Natural killer cell (primary cell): ENCODE measurements at regions not wholly inside any gene's neighbourhood (a gene's known extent, or its start where the extent isn't known, plus 50 kb on each side); places are given as distances from the start of the nearest gene placed in this dataset.

Source experiments
- ATAC-seq, 3 donors: fragments of 150-1000 bp in 2 of 3; fragments of 200-7000 bp in 1 of 3; cut with Tn5 transposase; 1 replicate in 1 of 3; 2 replicates in 2 of 3; pipeline ENCODE4 v1.10.0; 2021; ENCODE audit warnings: mild to moderate bottlenecking in 2 of 3, moderate library complexity in 2 of 3
- DNase-seq, 2 donors: peaks; one replicate each; pipeline versions ENCODE4 v3.0.0 to v3.0.0-alpha.2; 2013 to 2021; ENCODE audit warnings: mixed read lengths in 1 of 2
- H3K27ac ChIP-seq: one replicate; pipeline ENCODE4 v1.5.1; 2013; ENCODE audit warnings: mild to moderate bottlenecking, low read length
- H3K27me3 ChIP-seq: one replicate; pipeline ENCODE4 v1.6.1; 2013; ENCODE audit warnings: low read length; ENCODE audit not compliant: control insufficient read depth, insufficient read depth
- H3K36me3 ChIP-seq: one replicate; pipeline ENCODE4 v1.6.1; 2013; ENCODE audit warnings: low read length; ENCODE audit not compliant: control insufficient read depth, insufficient read depth
- H3K4me1 ChIP-seq: one replicate; pipeline ENCODE4 v1.6.1; 2013; ENCODE audit warnings: low read length; ENCODE audit not compliant: control insufficient read depth, insufficient read depth
- H3K4me3 ChIP-seq: one replicate; pipeline ENCODE4 v1.5.1; 2013; ENCODE audit warnings: low read length
- H3K9me3 ChIP-seq: one replicate; pipeline ENCODE4 v1.6.1; 2013; ENCODE audit warnings: low read length; ENCODE audit not compliant: control insufficient read depth, insufficient read depth
- H3K27ac Mint-ChIP-seq, 2 donors: one replicate each; pipeline ENCODE4 v1.8.0; 2022; ENCODE audit warnings: mild to moderate bottlenecking in 2 of 2, mixed read lengths in 2 of 2, moderate library complexity in 1 of 2
- H3K27me3 Mint-ChIP-seq, 2 donors: one replicate each; pipeline ENCODE4 v1.8.0; 2022; ENCODE audit warnings: low read depth in 2 of 2, mixed read lengths in 2 of 2
- H3K36me3 Mint-ChIP-seq: one replicate; pipeline ENCODE4 v1.8.0; 2022; ENCODE audit warnings: mixed read lengths
- H3K4me1 Mint-ChIP-seq, 2 donors: one replicate each; pipeline ENCODE4 v1.8.0; 2022; ENCODE audit warnings: mixed read lengths in 2 of 2
- H3K4me3 Mint-ChIP-seq: one replicate; pipeline ENCODE4 v1.8.0; 2022; ENCODE audit warnings: mild to moderate bottlenecking, moderate library complexity, mixed read lengths
- H3K9me3 Mint-ChIP-seq, 2 donors: one replicate each; pipeline ENCODE4 v1.8.0; 2022; ENCODE audit warnings: mixed read lengths in 2 of 2
- WGBS: methylation state at CpG from one replicate; pipeline ENCODE4 v1.1.7; 2013; ENCODE audit warnings: missing lambda C conversion rate; ENCODE audit not compliant: insufficient coverage; 5-methylcytosine and 5-hydroxymethylcytosine counted together
- intact Hi-C: fragments of 100-400 bp; cut with micrococcal nuclease; formaldehyde crosslinking; loops from one replicate; pipeline ENCODE4 v1.14.2; 2022
- TF ChIP-seq, protein P1 (sequence below): fragments of 200-600 bp; IDR thresholded peaks from one replicate; pipeline ENCODE4 v1.8.0; 2022; ENCODE audit warnings: antibody characterized with exemption

DNA sequence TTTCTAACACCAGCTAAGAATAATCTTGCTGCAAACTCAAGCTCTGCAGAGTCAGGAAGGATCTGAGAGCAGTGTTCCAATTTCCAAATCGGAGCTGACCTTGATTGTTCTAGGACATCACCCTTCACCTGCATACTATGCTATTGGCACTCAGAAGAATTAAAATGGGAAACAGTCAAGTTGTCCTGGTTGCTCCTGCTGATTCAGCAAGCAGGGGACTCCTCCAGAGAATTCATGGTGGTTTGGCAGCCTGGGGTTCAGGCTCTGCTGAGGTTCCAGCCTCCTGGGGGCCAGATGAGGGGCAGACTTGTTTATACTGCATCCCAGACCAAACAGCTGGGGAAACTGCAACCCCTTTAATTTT, 213.7 kb upstream of the ADAMTS9 start:
- Mint-ChIP-seq H3K27me3 (no peaks in the 10 kb centered on the region), H3K27ac (no peak overlapping the region), H3K4me3 (no peak overlapping the region), H3K9me3 (peaks cover 11 to 12% of the 10 kb centered on the region in 2 donors), H3K4me1 (no peaks in the 10 kb centered on the region), H3K36me3 (no peaks in the 10 kb centered on the region)
- H3K27me3 ChIP-seq: no peaks in the 10 kb centered on the region
- no peak overlapping the region for H3K27ac ChIP-seq
- H3K36me3 ChIP-seq: no peaks in the 10 kb centered on the region
- TF ChIP-seq, protein P1, sequence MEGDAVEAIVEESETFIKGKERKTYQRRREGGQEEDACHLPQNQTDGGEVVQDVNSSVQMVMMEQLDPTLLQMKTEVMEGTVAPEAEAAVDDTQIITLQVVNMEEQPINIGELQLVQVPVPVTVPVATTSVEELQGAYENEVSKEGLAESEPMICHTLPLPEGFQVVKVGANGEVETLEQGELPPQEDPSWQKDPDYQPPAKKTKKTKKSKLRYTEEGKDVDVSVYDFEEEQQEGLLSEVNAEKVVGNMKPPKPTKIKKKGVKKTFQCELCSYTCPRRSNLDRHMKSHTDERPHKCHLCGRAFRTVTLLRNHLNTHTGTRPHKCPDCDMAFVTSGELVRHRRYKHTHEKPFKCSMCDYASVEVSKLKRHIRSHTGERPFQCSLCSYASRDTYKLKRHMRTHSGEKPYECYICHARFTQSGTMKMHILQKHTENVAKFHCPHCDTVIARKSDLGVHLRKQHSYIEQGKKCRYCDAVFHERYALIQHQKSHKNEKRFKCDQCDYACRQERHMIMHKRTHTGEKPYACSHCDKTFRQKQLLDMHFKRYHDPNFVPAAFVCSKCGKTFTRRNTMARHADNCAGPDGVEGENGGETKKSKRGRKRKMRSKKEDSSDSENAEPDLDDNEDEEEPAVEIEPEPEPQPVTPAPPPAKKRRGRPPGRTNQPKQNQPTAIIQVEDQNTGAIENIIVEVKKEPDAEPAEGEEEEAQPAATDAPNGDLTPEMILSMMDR: no peak
- no peak overlapping the region for H3K4me3 ChIP-seq
- ATAC-seq (no peak), DNase-seq (no peak)
- no peaks in the 10 kb centered on the region for H3K9me3 ChIP-seq
- no peaks in the 10 kb centered on the region for H3K4me1 ChIP-seq
- intact Hi-C loops: no loop called here
- WGBS: 90% methylated on average over 1 of the region's 1 CpG

DNA sequence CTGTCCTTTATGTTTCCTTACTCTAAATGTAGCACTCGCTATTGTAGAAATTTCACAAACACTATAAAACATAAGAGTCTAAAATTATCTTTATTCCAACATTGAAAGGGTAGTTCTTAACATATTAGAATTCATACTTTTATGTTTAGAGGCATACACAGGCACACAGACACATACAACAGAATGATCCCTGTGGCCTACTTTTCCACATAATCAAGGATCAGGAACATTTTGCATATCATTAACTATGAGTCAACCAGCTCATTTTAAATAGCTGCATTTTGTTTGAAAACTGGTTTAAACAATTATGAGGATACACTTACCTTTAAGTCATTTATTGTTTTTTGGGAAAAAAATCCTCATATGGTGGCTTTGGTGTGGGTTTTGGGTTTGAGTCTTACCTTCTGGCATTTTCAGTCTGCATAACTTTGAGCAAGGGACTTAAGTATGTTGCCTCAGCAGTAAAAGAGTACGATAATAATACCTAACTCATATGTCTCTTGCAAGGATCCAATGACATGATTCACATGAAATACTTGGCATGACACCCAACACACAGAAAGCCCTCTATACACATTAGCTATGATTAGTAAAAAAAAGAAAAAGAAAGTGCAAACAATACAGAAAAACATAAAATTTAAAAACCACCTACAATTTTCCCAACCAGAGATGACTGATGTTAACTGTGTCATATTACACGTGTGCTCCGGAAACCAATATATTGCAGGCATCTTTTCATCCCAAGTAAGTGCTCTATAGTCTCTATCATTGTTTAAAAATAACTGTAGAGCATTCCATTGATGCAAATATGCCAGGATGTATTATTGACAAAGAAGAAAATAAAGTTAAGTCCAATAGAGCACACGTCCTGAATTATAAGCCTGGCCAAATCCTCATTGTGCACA, 213.1 kb upstream of the ADAMTS9 start:
- ATAC-seq: no peak
- Mint-ChIP-seq H3K36me3 (no peaks in the 10 kb centered on the region), H3K27me3 (no peaks in the 10 kb centered on the region), H3K27ac (no peak overlapping the region), H3K4me1 (no peaks in the 10 kb centered on the region), H3K4me3 (no peak overlapping the region), H3K9me3 (peaks cover 11 to 12% of the 10 kb centered on the region in 2 donors)
- WGBS: 91% methylated on average over 4 of the region's 5 CpGs
- TF ChIP-seq, protein P1: no peak
- intact Hi-C loops: no loop called here
- Histone ChIP-seq H3K4me1 (no peaks in the 10 kb centered on the region), H3K27me3 (no peaks in the 10 kb centered on the region), H3K36me3 (no peaks in the 10 kb centered on the region), H3K9me3 (no peaks in the 10 kb centered on the region), H3K27ac (no peak overlapping the region), H3K4me3 (no peak overlapping the region)
- DNase-seq: no peak

DNA sequence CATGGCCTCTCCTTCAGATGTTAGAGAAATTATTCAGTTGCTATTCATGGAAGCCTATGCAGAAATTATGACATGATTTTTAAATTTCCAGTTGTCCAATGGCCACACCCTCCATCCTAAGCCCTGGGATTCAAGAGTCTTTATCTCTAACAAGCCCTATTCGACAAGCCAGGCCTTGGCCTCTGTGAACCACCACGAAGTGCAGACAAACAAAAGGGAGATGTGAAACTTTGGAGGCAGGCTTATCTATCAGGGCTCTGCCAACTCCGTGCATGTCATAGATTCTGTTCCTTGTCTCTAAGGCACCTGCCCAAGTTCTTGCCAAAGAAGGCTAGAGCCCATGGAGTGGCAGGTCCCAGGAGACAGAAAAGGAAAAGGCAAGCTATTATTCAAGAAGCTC, 212.4 kb upstream of the ADAMTS9 start:
- Histone ChIP-seq H3K36me3 (no peaks in the 10 kb centered on the region), H3K4me3 (no peak overlapping the region), H3K27me3 (no peaks in the 10 kb centered on the region), H3K4me1 (no peaks in the 10 kb centered on the region), H3K9me3 (no peaks in the 10 kb centered on the region), H3K27ac (no peak overlapping the region)
- Mint-ChIP-seq H3K4me1 (no peaks in the 10 kb centered on the region), H3K27ac (no peak overlapping the region), H3K4me3 (no peak overlapping the region), H3K36me3 (no peaks in the 10 kb centered on the region), H3K27me3 (no peaks in the 10 kb centered on the region), H3K9me3 (peaks cover 11 to 12% of the 10 kb centered on the region in 2 donors)
- TF ChIP-seq, protein P1: no peak
- no peak for DNase-seq
- intact Hi-C loops: no loop called here
- ATAC-seq: no peak
- WGBS: 82% methylated on average over 3 of the region's 3 CpGs

DNA sequence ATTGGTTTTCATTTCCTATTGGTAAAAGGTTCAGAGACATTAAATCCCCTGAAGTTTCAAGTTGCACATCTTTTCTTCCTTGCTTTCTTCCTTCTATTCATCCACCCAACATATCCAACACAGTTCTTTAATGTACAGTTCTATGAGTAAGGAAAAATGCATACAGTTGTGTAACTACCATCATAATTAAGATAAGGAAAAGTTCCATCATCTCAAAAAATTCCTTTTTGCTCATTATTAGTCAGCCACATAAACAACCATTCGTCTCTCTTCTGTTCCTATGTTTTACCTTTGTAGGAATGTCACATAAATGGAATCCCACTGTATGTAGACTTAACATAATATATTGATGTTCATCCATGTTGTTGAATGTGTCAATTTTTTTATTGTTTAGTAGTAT, 211.1 kb upstream of the ADAMTS9 start:
- Mint-ChIP-seq H3K4me3 (no peak overlapping the region), H3K27me3 (no peaks in the 10 kb centered on the region), H3K4me1 (no peaks in the 10 kb centered on the region), H3K27ac (no peak overlapping the region), H3K9me3 (peaks cover 9 to 10% of the 10 kb centered on the region in 2 donors), H3K36me3 (no peaks in the 10 kb centered on the region)
- no peak for DNase-seq
- no peaks in the 10 kb centered on the region for H3K9me3 ChIP-seq
- ATAC-seq: no peak
- no peak overlapping the region for H3K4me3 ChIP-seq
- no peak overlapping the region for H3K27ac ChIP-seq
- H3K27me3 ChIP-seq: no peaks in the 10 kb centered on the region
- no peaks in the 10 kb centered on the region for H3K4me1 ChIP-seq
- H3K36me3 ChIP-seq: no peaks in the 10 kb centered on the region
- WGBS: no CpG with 5 or more reads among the region's 1 CpG
- TF ChIP-seq, protein P1: no peak
- intact Hi-C loops: no loop called here
